ENCODE measurements at regions not wholly inside any gene's neighbourhood (a gene's known extent, or its start where the extent isn't known, plus 50 kb on each side); places are given as distances from the start of the nearest gene placed in this dataset.

DNA sequence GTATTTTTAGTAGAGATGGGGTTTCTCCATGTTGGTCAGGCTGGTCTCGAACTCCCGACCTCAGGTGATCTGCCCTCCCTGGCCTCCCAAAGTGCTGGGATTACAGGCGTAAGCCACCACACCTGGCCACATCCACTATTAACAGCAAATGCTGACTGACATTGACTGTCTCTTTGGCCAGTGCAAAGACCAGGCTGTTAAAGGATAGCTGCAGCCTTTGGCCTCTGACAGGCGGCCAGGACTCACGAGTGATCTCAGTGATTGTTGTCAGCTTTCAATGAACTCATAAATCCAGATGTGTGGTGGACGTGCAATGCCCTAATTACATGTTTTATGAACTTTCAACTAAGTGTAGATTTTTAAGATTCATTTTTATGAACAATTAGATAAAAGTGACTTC is 174.4 kb upstream of the EXOC2 start:
- TF ChIP-seq CTCF (IDR thresholded peaks at IDR 0.05; ENCODE audit: low read length) (no peak), EZH2 (optimal IDR thresholded peaks at IDR 0.05; ENCODE audit: low read depth, low read length) (no peak), EZH2phosphoT487 (IDR thresholded peaks at IDR 0.05; ENCODE audit: low read length) (no peak)

All from MM.1S (cell line).